Omental fat pad (tissue), 3 donors: ENCODE measurements at regions not wholly inside any gene's neighbourhood (a gene's known extent, or its start where the extent isn't known, plus 50 kb on each side); places are given as distances from the start of the nearest gene placed in this dataset.

Experiments
- ATAC-seq: fragments of 150-250 bp; one replicate; pipeline ENCODE4 v1.9.1; 2016; ENCODE audit warnings: mild to moderate bottlenecking, moderate library complexity; ENCODE audit not compliant: low FRiP score
- DNase-seq: peaks from one replicate; pipeline ENCODE4 v3.0.0-alpha.2; 2019; ENCODE audit warnings: low spot score
- TF ChIP-seq, protein P1 (sequence below), 3 donors: fragments of 450-650 bp; IDR thresholded peaks; one replicate each; pipeline ENCODE4 v1.5.1; 2016 to 2017; ENCODE audit warnings: antibody characterized with exemption in 3 of 3, mild to moderate bottlenecking in 3 of 3, moderate library complexity in 2 of 3

DNA sequence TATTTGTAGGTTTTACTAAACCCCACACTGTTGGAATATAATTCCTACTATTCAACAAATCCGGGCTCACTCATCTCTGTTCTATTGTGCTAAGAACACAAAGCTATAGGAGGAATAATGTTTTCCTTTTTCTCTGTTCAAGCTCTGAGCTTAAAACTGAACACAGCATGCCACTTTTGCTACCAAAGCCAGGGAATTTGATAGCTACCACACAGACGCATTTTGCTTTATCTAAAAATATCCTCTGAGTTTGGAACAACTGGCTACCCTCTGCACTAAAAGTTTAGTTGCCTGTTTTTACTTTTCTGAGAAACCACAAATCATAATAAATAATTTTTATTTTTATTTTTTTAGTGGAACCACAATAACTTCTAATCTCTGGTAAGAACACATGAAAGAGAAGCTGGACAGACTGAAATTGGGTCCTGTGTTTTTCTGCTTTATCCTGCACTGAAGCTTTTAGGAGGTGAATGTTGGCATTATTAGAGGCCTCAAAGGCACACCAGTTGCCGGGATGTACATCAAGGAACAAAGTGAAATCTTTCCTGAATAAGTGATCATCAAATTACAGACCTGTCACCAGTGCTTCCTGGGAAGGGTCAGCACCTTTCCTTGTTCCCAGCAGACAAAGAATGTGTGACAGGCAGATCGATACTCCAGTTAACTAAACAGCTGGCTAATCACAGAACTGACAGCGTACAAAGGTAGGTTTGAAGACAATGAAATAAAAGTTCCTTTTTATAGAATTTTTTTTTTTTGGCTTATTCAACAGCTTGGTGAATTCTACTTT lies 523.2 kb upstream of the TENM4 start:
- DNase-seq: no peak
- ATAC-seq: no peak
- TF ChIP-seq, protein P1, sequence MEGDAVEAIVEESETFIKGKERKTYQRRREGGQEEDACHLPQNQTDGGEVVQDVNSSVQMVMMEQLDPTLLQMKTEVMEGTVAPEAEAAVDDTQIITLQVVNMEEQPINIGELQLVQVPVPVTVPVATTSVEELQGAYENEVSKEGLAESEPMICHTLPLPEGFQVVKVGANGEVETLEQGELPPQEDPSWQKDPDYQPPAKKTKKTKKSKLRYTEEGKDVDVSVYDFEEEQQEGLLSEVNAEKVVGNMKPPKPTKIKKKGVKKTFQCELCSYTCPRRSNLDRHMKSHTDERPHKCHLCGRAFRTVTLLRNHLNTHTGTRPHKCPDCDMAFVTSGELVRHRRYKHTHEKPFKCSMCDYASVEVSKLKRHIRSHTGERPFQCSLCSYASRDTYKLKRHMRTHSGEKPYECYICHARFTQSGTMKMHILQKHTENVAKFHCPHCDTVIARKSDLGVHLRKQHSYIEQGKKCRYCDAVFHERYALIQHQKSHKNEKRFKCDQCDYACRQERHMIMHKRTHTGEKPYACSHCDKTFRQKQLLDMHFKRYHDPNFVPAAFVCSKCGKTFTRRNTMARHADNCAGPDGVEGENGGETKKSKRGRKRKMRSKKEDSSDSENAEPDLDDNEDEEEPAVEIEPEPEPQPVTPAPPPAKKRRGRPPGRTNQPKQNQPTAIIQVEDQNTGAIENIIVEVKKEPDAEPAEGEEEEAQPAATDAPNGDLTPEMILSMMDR (IDR thresholded peaks at IDR 0.05): no peak

DNA sequence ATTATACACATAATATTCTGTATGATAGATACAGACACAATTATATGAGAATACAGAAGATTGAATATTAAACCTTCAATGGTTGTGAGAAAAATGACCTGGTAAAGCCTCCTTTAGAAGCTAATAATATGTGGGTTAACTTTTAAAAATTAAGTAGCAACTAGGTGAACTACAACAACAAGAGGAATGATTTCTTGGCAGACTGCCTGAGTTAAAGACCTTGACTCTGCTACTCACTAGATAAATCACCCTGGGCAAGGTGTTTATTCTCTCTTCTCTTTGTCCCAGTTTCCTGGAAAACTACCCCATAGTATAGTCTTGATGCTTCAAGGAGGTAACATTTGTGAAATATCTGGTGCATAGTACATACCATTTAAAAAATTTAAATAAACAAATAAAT lies 519.6 kb upstream of the TENM4 start:
- TF ChIP-seq, protein P1 (IDR thresholded peaks at IDR 0.05): no peak
- DNase-seq: no peak

DNA sequence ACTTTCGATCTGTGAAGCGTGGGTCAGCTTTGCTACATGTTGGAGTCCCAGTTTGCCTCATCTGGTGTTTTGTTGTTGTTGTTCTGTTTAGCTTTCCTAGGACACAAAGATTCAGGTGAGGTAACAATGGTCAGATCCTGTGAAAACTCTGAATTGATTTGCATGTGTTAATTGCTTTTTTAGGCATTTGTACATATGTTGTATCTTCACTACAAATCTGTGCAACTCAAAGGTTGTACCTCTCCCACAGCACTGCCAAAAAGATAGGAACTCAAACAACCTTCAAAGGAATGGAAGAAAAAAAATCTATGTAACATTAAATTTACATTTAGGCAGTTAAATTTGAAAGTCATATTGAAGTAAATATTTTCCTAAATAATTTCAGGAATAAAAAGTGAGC lies 518.5 kb upstream of the TENM4 start:
- no peak for DNase-seq
- TF ChIP-seq, protein P1 (IDR thresholded peaks at IDR 0.05): no peak
- ATAC-seq: no peak

More for the DNA sequence above, 519.6 kb upstream of the TENM4 start:
- no peak for ATAC-seq

DNA sequence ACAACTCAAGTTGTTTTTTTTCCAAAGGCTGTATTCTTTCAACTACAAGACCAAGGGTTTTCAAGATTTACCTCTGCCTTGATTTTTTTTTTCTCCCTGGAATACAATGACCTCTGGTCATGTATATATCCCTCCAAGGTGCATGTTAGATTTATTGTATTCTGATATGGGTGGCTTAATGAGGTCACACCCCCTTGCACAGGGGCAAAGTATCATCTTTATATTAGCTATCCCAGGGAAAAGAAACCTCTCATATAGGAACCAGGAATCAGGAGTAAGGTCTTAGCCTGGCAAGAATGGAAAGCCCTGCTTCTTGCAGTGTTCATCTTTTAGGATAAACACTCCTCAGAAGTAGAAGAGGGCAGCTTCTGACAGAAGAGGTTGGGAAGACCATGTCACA lies 516.9 kb upstream of the TENM4 start:
- ATAC-seq (no peak), DNase-seq (no peak)
- TF ChIP-seq, protein P1 (IDR thresholded peaks at IDR 0.05): no peak

DNA sequence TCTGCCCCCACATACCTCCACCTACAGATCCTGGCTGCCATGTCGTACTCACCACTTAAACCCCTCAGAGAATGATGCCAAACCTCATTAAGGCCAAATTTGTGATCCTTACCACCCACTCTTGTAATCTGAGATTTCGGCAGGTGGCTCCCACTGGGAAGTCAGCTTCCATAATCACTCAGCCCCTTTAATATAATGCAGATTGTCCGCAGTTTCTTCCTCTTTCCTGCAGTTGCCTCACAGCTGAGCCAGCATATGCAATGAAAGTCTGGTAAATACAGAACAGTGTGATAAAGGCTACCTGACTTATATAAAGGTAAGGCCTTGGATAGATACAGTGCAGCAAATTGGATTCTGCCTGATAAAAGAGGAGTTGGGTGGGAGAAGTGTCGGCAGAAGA lies 515.2 kb upstream of the TENM4 start:
- ATAC-seq: no peak
- TF ChIP-seq, protein P1 (IDR thresholded peaks at IDR 0.05): no peak

DNA sequence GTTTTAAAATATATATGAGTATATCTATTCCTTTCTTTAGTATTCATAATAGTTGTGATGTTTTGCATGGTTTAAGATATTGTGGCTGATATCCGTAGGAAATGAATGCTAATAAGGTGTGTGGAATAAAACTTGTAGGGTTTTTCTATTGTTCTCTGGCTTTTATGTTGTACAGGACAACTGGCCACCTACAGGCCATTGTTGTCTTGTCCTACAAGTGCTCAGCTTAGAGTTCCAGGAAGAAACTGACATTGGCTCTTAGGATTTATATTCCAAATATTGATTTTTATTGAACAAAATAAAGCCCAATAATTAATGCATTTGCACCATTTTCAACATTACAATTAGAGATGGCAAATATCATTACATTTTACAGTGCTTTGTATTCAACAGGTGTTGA lies 512.8 kb upstream of the TENM4 start:
- ATAC-seq (no peak), DNase-seq (no peak)
- TF ChIP-seq, protein P1 (IDR thresholded peaks at IDR 0.05): no peak

More for the DNA sequence above, 515.2 kb upstream of the TENM4 start:
- DNase-seq: no peak

DNA sequence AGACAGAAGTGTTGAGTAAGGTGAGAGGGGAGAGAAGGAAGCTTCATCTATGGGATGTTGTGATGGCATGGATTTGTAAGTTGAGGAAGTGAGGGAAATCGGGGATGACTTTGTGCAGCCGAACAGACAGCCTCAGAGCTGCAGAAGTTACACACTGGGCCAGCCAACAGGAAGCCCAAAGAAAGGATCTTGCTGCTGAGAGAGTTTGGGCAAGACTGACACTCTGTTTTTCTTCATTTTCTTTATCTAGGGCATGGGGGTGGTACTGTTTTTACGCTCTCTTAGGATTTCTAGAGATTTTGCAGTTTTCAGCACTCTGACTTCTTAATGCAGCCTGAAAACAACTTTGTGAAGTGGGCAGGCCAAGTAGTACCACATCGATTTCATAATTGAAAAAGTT lies 509.9 kb upstream of the TENM4 start:
- ATAC-seq (no peak), DNase-seq (no peak)
- TF ChIP-seq, protein P1 (IDR thresholded peaks at IDR 0.05): no peak
